NCI-H1694 treated with DMSO at 0.1 percent for 48 hours (cell line): ENCODE measurements at regions not wholly inside any gene's neighbourhood (a gene's known extent, or its start where the extent isn't known, plus 50 kb on each side); places are given as distances from the start of the nearest gene placed in this dataset.
"Not testable (repeated sequence)": the region's sequence is repeated elsewhere in the genome, so short reads cannot be mapped to it uniquely, and the experiment has no call there.

Source experiments
- DNase-seq: peaks from one replicate; lab custom pipeline; 2025; lab: John Stamatoyannopoulos, UW

- DNase-seq, result no peak
Observed at GRCh38 chr5:8805653-8806052, 740.2 kb downstream of the SEMA5A start.

GRCh38 chr5:8807636-8808035 is 738.2 kb downstream of the SEMA5A start:
- no peak for DNase-seq

- no peak for DNase-seq
Observed at GRCh38 chr5:8811581-8811980, 734.3 kb downstream of the SEMA5A start.

- DNase-seq, result no peak
Observed at GRCh38 chr5:8813180-8813579, 732.7 kb downstream of the SEMA5A start.

- DNase-seq, result no peak
Observed at GRCh38 chr5:8814105-8814504, 731.8 kb downstream of the SEMA5A start.

GRCh38 chr5:8824371-8824770 is 721.5 kb downstream of the SEMA5A start:
- no peak for DNase-seq

GRCh38 chr5:8825139-8825757 is 720.6 kb downstream of the SEMA5A start:
- no peak for DNase-seq

GRCh38 chr5:8826508-8826907 is 719.4 kb downstream of the SEMA5A start:
- no peak for DNase-seq

GRCh38 chr5:8827696-8828095 is 718.2 kb downstream of the SEMA5A start:
- DNase-seq, result no peak

- DNase-seq, result no peak
Observed at GRCh38 chr5:8828596-8829322, 717.1 kb downstream of the SEMA5A start.

GRCh38 chr5:8829323-8830029 is 716.4 kb downstream of the SEMA5A start:
- DNase-seq, result no peak

GRCh38 chr5:8831251-8831650 is 714.6 kb downstream of the SEMA5A start:
- DNase-seq, result no peak

GRCh38 chr5:8831854-8832253 is 714.0 kb downstream of the SEMA5A start:
- no peak for DNase-seq

- no peak for DNase-seq
Observed at GRCh38 chr5:8839361-8840055, 706.4 kb downstream of the SEMA5A start.

GRCh38 chr5:8840237-8840636 is 705.6 kb downstream of the SEMA5A start:
- no peak for DNase-seq

GRCh38 chr5:8840746-8841145 is 705.1 kb downstream of the SEMA5A start:
- not testable (repeated sequence) for DNase-seq

- no peak for DNase-seq
Observed at GRCh38 chr5:8842971-8843551, 702.8 kb downstream of the SEMA5A start.

- no peak for DNase-seq
Observed at GRCh38 chr5:8843771-8844170, 702.1 kb downstream of the SEMA5A start.

GRCh38 chr5:8844206-8844605 is 701.7 kb downstream of the SEMA5A start:
- no peak for DNase-seq

GRCh38 chr5:8844847-8845246 is 701.0 kb downstream of the SEMA5A start:
- no peak for DNase-seq

GRCh38 chr5:8845296-8845695 is 700.6 kb downstream of the SEMA5A start:
- DNase-seq, result no peak

- no peak for DNase-seq
Observed at GRCh38 chr5:8848366-8848765, 697.5 kb downstream of the SEMA5A start.
